Activated naive CD4-positive, alpha-beta T cell treated with anti-CD3 and anti-CD28 coated beads, Interleukin-2, amount 50 U/mL, for 24 hours (primary cell): ENCODE measurements at regions not wholly inside any gene's neighbourhood (a gene's known extent, or its start where the extent isn't known, plus 50 kb on each side); places are given as distances from the start of the nearest gene placed in this dataset.

ENCODE experiments used
- H3K27ac Mint-ChIP-seq: one replicate; pipeline ENCODE4 v1.8.0; 2021; ENCODE audit warnings: mild to moderate bottlenecking, mixed read lengths
- H3K27me3 Mint-ChIP-seq: one replicate; pipeline ENCODE4 v1.8.0; 2021; ENCODE audit warnings: mixed read lengths
- H3K36me3 Mint-ChIP-seq: one replicate; pipeline ENCODE4 v1.8.0; 2021; ENCODE audit warnings: mixed read lengths
- H3K4me1 Mint-ChIP-seq: one replicate; pipeline ENCODE4 v1.8.0; 2021; ENCODE audit warnings: mixed read lengths
- H3K4me3 Mint-ChIP-seq: one replicate; pipeline ENCODE4 v1.8.0; 2021; ENCODE audit warnings: mild to moderate bottlenecking, mixed read lengths
- H3K9me3 Mint-ChIP-seq: one replicate; pipeline ENCODE4 v1.8.0; 2021; ENCODE audit warnings: mixed read lengths

DNA sequence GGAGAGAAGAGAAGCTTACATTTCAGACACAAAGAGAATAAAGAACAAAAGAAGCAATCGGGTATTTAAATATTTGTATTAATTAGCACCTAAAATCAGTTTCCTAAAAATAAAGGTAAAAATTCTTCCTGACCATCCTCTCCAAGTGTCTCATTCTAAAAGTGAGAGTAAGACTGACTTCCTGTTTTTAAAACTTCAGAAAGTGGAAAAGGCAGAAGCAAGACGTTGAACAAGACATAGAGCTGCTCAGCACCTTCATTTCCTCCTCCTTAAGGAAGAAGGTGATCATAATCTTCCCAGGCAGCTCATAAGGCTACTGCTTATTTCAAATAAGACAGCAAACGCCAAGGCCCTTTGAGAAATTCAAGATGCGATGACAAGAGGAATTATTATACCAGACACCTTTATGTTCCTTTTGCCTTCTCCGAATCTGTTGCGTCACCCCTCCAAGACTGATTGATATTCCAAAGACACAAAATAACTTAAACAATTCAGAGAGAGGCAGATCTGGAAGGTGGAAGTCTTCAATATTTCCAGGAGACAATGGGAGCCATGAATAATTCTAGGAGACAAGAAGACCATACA, 238.8 kb upstream of the TLE3 start:
- no peaks in the 10 kb centered on the region for H3K27me3 Mint-ChIP-seq
- no peak overlapping the region for H3K27ac Mint-ChIP-seq
- H3K9me3 Mint-ChIP-seq: peaks cover 23% of the 10 kb centered on the region
- no peak overlapping the region for H3K4me3 Mint-ChIP-seq
- H3K4me1 Mint-ChIP-seq: no peaks in the 10 kb centered on the region
- H3K36me3 Mint-ChIP-seq: peaks cover 14% of the 10 kb centered on the region

DNA sequence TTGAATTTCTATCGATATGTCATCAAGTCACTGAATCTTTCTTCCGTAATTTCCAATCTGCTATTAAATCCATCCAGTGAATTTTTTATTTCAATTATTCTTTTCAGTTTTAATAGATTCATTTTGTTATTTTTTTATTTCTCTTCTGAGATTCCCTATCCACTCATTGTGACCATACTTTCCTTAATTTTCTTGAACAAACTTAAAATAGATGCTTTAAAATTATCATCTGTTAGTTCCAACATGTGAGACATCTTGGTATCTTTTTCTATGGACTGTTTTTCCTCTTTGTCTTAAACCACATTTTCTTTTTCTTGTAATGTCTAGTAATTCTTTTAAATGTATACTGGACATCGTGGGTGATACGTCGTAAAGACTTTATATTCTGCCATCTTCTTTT, 236.6 kb upstream of the TLE3 start:
- H3K27me3 Mint-ChIP-seq: no peaks in the 10 kb centered on the region
- H3K4me3 Mint-ChIP-seq: no peak overlapping the region
- peaks cover 14% of the 10 kb centered on the region for H3K36me3 Mint-ChIP-seq
- no peak overlapping the region for H3K27ac Mint-ChIP-seq
- H3K4me1 Mint-ChIP-seq: no peaks in the 10 kb centered on the region
- H3K9me3 Mint-ChIP-seq: peaks cover 29% of the 10 kb centered on the region

DNA sequence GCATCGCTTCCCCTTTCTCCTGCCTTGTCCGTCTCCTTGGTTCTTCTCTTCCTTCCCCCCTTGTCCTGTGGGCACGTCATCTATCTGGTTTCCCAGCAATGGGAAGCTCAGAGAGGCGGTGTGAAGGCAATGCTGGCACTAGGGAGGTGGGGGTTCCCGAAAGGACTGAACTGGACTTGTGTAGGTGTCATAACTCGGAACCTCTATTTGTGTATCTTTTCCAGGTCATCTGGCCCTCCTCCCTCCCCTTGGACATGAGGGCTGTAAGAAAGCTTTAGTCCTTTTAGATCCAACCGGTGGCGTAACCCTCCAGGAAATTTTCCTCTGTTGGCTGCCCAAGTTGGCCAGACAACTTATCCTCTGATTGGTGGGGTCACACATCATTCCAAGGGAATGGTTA, 231.5 kb upstream of the TLE3 start:
- H3K27ac Mint-ChIP-seq: no peak overlapping the region
- no peaks in the 10 kb centered on the region for H3K27me3 Mint-ChIP-seq
- H3K4me1 Mint-ChIP-seq: peaks cover 4% of the 10 kb centered on the region
- no peak overlapping the region for H3K4me3 Mint-ChIP-seq
- peaks cover 8% of the 10 kb centered on the region for H3K36me3 Mint-ChIP-seq
- peaks cover 19% of the 10 kb centered on the region for H3K9me3 Mint-ChIP-seq

DNA sequence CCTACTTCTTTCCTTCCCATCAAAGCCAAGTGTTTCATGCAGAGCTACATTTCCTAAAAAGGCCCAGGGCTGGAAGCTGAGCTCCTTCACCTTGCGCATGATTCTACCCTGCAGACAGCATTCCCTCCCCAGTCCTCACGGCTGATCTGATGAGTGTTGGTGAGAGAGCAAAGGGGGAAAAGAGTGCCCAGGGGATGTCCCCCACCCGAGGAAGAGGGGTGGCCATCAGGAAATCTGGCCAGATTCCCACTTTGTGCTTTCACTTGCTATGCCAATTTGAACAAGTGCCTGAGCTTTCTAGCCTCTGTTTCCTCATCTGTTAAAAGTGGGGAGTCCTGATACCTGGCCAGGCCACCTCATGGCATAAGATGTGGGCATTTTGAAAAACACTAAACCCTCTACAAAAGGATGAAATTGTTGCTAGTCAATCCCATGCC, 231.0 kb upstream of the TLE3 start:
- no peak overlapping the region for H3K27ac Mint-ChIP-seq
- H3K4me3 Mint-ChIP-seq: no peak overlapping the region
- H3K4me1 Mint-ChIP-seq: peaks cover 4% of the 10 kb centered on the region
- peaks cover 14% of the 10 kb centered on the region for H3K9me3 Mint-ChIP-seq
- peaks cover 4% of the 10 kb centered on the region for H3K36me3 Mint-ChIP-seq
- H3K27me3 Mint-ChIP-seq: no peaks in the 10 kb centered on the region

DNA sequence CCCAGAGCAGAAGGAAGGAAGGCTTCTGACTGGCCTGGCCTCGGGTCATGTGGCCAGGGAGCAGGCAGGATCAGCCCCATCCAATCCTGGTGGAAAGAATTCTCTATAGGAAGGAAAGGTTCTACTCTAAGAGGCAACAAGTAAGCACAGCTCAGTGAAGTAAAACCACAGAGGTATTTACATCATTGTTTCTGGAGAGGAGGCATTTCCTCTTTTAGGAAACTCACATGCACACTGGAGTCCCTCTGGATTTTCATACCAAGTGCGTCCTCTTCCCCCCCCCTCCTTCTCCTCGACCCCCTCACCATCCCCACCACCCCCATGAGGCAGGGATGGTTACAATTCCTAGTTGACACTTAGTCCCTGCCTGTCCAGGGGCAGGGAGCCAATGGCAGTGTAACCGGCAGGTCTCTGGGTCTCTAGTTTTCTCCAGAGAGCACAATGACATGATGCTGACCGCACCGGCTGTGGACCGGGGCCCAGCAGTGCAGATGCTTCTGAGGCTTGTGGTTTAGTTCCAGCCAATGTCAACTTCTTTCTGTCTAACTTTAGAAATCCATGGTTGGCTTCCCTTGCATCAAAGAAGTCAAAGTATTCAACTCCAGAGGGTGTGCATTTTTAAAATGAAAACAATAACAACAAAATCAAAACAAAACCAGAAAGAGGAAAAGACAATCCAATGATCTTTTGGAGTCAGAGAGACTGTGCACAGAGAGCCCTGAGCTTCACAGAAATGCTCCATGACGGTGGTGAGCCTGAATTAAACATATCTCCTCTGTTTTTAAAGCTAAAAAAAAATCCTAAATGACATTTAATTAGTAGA, 230.3 kb upstream of the TLE3 start:
- Mint-ChIP-seq H3K27me3 (no peaks in the 10 kb centered on the region), H3K4me3 (no peak overlapping the region), H3K36me3 (peaks cover 2% of the 10 kb centered on the region), H3K4me1 (peaks cover 4% of the 10 kb centered on the region), H3K9me3 (peaks cover 11% of the 10 kb centered on the region), H3K27ac (no peak overlapping the region)

DNA sequence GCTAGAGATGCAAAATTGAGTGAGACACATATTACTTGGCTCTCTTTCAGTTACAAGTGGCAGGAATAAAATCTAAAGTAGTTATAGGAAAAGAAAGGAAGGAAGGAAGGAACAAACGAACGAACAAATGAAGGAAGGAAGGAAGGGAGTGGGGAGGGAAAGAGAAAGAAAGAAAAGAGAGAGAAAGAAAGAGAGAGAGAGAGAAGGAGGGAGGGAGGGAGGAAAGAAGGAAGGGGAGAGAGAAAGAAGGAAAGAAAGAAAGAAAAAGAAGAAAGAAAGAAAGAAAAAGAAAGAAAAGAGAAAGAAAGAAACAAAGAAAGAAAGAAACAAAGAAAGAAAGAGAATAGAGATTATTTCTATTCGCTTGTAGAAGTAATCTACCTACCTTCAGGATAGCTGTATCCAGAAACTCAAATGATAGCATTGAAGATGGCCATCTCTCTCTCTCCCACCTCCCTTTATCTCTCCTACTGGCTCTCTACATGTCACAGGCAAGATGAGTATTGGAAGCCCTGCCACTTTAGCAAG, 229.7 kb upstream of the TLE3 start:
- Mint-ChIP-seq H3K36me3 (peaks cover 2% of the 10 kb centered on the region), H3K27me3 (no peaks in the 10 kb centered on the region), H3K27ac (no peak overlapping the region), H3K9me3 (peaks cover 11% of the 10 kb centered on the region), H3K4me3 (no peak overlapping the region), H3K4me1 (peaks cover 4% of the 10 kb centered on the region)

DNA sequence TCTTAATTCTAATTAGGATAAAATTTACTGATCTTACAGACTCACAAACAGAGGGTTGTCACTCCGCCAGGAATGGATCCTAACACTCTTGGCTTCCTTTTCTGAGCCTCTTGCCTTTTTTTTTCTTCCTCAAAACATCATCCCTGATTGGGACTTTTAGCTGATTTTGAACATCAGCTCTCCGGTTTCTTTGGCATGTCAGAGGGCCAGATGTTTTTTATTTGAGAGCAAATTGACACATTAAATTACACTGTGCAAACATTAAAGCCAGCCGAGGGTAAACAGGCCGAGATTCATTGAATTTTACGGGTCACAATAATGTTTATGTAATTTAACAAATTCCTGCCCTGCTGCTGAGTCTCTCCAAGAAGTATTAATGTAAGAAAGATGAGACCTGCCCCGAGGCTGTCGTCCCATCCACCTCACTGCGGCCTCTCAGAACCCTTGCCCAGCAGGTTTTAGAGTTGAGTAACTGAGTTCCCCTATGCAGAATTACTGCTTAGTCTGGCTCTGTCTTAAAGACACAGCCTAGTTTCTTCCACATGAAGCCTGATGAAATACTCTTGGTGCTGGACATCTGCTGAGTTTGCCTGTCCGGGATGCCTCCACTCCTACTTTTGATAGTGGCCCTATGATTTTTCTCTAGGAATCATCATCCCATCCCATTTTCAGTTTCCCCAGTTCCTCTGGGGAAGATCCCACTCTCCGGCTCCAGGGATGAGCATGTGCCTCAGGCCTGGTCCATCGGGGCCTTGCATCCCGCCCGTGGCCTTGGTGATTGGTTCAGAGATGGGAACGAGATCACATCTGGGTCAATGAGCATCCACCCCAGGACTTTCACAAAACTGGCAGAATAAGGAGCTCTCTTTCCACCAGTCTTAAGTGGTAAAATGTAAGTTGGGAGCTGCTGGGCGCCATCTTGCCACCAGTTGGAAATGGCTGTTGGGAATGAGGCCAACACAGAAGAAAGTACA, 226.6 kb upstream of the TLE3 start:
- Mint-ChIP-seq H3K4me3 (no peak overlapping the region), H3K36me3 (no peaks in the 10 kb centered on the region), H3K27ac (no peak overlapping the region), H3K4me1 (peaks cover 4% of the 10 kb centered on the region), H3K9me3 (no peaks in the 10 kb centered on the region), H3K27me3 (no peaks in the 10 kb centered on the region)

DNA sequence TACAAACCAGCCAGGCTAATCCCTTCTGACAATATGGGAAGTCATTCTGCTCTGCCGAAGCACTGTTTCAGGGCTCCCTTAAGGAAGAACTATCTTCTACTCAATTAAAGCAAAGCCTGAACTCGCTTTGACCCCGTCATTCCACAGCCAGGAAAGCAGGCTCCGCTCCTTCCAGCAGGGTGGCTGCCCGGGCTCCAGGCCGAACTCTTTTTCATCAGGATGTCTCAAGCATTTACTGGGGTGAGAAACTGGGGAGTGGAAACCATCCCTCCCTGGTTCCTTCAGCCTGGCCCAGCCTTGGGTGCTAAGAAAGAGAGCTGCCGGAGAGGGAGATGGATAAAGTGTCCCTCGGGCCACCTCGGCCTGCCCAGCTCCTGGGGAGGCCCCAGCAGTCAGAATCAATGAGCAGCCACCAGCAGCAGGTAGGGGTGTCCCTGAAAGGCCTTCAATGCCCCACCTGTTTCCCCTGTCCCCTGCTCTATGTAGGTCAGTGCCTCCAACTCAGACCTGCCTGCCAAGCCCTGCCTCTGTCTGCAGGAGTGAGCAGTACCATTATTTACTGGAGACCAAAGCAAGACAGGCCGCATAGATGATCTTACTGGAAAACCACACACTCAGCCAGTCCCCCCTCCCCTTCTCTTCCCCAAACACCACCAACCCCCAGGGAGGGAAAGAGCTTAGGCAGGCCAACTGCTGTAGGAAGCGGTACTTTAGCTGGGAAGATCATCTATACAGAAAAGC, 225.6 kb upstream of the TLE3 start:
- H3K4me3 Mint-ChIP-seq: no peak overlapping the region
- no peak overlapping the region for H3K27ac Mint-ChIP-seq
- no peaks in the 10 kb centered on the region for H3K36me3 Mint-ChIP-seq
- H3K27me3 Mint-ChIP-seq: no peaks in the 10 kb centered on the region
- H3K4me1 Mint-ChIP-seq: no peaks in the 10 kb centered on the region
- no peaks in the 10 kb centered on the region for H3K9me3 Mint-ChIP-seq

DNA sequence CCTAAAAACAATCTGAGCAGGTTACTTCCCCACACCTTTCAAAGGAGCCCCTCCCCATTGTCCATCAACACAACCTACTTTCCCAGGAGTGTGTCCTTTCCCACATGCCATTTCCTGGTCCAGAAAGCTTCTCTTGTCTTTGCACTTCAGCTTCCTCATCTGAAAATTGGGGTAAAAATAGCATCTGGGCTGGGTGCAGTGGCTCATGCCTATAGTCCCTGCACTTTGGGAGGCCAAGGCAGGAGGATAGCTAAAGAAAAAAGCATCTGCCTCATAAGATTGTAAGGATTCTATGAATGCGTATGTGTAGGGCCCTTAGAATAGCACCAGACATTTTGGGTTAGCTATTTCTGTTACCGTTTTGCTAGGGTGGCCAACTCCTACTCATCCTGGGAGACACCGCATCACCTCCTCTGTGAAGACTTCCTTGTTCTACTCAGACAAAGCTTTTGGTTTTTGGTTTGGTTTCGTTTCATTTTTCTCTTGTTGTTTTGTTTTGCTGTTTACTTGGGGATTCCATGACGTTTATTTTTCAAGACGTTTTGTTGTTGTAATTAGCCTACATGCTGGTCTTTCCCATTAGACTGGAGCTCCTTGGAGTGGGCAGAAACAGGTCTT, 224.4 kb upstream of the TLE3 start:
- no peak overlapping the region for H3K4me3 Mint-ChIP-seq
- peak overlapping the region; percentile 56 for H3K27ac Mint-ChIP-seq
- no peaks in the 10 kb centered on the region for H3K27me3 Mint-ChIP-seq
- H3K36me3 Mint-ChIP-seq: no peaks in the 10 kb centered on the region
- no peaks in the 10 kb centered on the region for H3K9me3 Mint-ChIP-seq
- no peaks in the 10 kb centered on the region for H3K4me1 Mint-ChIP-seq

DNA sequence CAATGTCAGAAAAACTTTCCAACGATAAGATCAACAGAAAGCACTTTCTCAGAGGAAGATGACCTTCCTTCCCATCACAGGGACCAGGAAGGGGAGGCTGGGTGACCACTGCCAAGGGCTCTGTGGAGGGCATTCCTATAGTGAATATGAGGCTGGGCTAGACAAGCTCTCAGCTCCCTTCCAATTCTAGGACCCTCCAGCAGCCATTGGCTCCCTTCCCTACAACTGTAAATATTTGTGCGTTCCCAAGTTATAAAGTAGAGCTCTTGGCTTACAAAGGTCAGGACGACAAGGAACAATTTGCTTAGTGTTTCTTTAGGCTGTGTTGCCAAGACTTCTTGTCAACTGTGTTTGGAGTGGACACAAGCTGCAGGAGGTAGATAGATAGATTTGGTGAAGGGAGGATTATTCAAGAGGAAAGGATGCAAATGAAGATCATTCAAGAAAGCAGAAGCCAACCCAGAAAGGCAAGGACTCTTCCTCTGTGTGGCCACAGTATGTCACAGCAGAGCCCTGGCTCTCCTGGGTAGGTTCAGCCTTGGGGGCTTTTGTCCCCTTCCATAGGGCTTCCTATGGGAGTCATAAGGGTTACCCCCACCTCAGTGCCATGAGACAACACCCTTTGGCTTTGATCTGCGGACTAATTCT, 223.6 kb upstream of the TLE3 start:
- Mint-ChIP-seq H3K27ac (no peak overlapping the region), H3K4me3 (no peak overlapping the region), H3K36me3 (no peaks in the 10 kb centered on the region), H3K4me1 (no peaks in the 10 kb centered on the region), H3K9me3 (no peaks in the 10 kb centered on the region), H3K27me3 (no peaks in the 10 kb centered on the region)

DNA sequence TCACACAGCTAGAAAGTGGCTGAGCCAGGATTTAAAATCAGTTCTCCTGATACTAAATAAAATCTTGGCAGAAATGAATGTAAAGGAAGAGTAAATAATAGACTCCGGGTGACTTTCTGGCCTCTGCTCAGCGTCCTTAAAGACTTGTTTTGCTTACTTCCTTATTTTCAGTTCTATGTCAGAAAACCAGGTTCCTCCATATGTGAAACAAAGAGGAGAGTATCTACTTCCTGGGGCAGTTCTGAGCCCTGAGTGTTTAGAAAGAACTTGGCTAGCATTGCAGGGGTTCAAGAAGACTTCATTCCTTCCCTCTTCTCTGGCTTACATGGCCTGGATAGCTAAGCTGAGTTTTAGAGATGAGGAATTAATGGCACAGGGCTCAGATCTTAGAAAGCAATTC, 222.8 kb upstream of the TLE3 start:
- Mint-ChIP-seq H3K4me1 (no peaks in the 10 kb centered on the region), H3K4me3 (no peak overlapping the region), H3K27ac (no peak overlapping the region), H3K27me3 (no peaks in the 10 kb centered on the region), H3K9me3 (no peaks in the 10 kb centered on the region), H3K36me3 (no peaks in the 10 kb centered on the region)

DNA sequence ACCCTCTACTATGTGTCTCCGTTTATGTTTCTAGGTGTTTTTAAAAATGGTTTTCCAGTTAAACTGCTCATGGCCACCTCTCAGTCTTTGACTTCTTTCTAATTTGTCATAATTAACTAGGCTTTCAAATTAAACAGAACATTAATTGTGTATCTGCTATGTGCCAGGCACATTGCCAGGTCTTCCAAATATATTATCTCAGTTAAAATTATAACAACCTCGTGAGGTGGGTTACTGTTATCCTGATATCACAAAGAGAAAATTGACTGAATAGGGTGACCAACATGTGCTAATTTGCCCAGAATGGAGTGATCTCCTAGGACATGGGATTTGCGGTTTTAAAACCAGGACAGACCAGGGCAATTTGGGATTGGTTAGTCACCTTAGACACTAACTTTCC, 222.4 kb upstream of the TLE3 start:
- no peak overlapping the region for H3K27ac Mint-ChIP-seq
- H3K4me1 Mint-ChIP-seq: no peaks in the 10 kb centered on the region
- H3K27me3 Mint-ChIP-seq: no peaks in the 10 kb centered on the region
- H3K9me3 Mint-ChIP-seq: no peaks in the 10 kb centered on the region
- no peak overlapping the region for H3K4me3 Mint-ChIP-seq
- H3K36me3 Mint-ChIP-seq: no peaks in the 10 kb centered on the region

DNA sequence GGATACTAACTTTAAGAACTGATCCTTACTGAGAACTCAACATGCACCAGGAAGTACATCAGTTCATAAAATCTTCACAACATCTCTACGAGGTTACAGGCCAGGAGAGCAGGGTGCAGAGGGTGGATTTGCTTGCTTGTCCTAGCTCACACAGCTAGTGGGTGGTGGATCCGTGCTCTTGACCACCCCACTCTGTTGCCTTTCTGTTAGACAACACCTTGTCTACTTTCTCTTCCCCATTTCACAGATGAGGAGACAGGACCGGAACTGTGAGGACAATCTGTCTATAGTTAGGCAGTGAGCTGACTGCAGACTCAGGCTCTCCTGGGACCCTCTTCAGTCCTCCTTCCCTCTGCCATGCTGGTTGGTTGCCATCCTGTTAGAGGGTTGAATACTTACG, 221.7 kb upstream of the TLE3 start:
- Mint-ChIP-seq H3K27ac (no peak overlapping the region), H3K4me1 (no peaks in the 10 kb centered on the region), H3K4me3 (no peak overlapping the region), H3K9me3 (no peaks in the 10 kb centered on the region), H3K36me3 (no peaks in the 10 kb centered on the region), H3K27me3 (no peaks in the 10 kb centered on the region)
